ENCODE measurements at regions not wholly inside any gene's neighbourhood (a gene's known extent, or its start where the extent isn't known, plus 50 kb on each side); places are given as distances from the start of the nearest gene placed in this dataset.
"Not testable (repeated sequence)": the region's sequence is repeated elsewhere in the genome, so short reads cannot be mapped to it uniquely, and the experiment has no call there.

- no peak overlapping the region for H3K4me3 ChIP-seq (ENCODE audit: low read depth, low read length)
- no peaks in the 10 kb centered on the region for H3K36me3 ChIP-seq (ENCODE audit: control insufficient read depth, insufficient read depth, low read length)
- H3K27me3 ChIP-seq (ENCODE audit: control insufficient read depth, insufficient read depth, low read length), result no peaks in the 10 kb centered on the region
- H3K9ac ChIP-seq (ENCODE audit: low read depth, low read length), result no peak overlapping the region
- H3K9me3 ChIP-seq (ENCODE audit: control insufficient read depth, insufficient read depth, low read length), result no peaks in the 10 kb centered on the region
- no peaks in the 10 kb centered on the region for H3K4me1 ChIP-seq (ENCODE audit: control insufficient read depth, insufficient read depth, low read length)
Observed at GRCh38 chr6:92708270-92708669, 711.1 kb downstream of the EPHA7 start.

- no peaks in the 10 kb centered on the region for H3K27me3 ChIP-seq (ENCODE audit: control insufficient read depth, insufficient read depth, low read length)
- H3K9ac ChIP-seq (ENCODE audit: low read depth, low read length), result no peak overlapping the region
- no peaks in the 10 kb centered on the region for H3K36me3 ChIP-seq (ENCODE audit: control insufficient read depth, insufficient read depth, low read length)
- H3K9me3 ChIP-seq (ENCODE audit: control insufficient read depth, insufficient read depth, low read length), result no peaks in the 10 kb centered on the region
- no peaks in the 10 kb centered on the region for H3K4me1 ChIP-seq (ENCODE audit: control insufficient read depth, insufficient read depth, low read length)
- H3K4me3 ChIP-seq (ENCODE audit: low read depth, low read length), result no peak overlapping the region
Observed at GRCh38 chr6:92706976-92707375, 712.4 kb downstream of the EPHA7 start.

- Histone ChIP-seq H3K4me3 (ENCODE audit: low read depth, low read length) (no peak overlapping the region), H3K9ac (ENCODE audit: low read depth, low read length) (no peak overlapping the region), H3K36me3 (ENCODE audit: control insufficient read depth, insufficient read depth, low read length) (no peaks in the 10 kb centered on the region), H3K9me3 (ENCODE audit: control insufficient read depth, insufficient read depth, low read length) (no peaks in the 10 kb centered on the region), H3K4me1 (ENCODE audit: control insufficient read depth, insufficient read depth, low read length) (no peaks in the 10 kb centered on the region), H3K27me3 (ENCODE audit: control insufficient read depth, insufficient read depth, low read length) (no peaks in the 10 kb centered on the region)
Observed at GRCh38 chr6:92701425-92702096, 717.8 kb downstream of the EPHA7 start.

GRCh38 chr6:92700411-92700810 lies 718.9 kb downstream of the EPHA7 start:
- H3K36me3 ChIP-seq (ENCODE audit: control insufficient read depth, insufficient read depth, low read length), result no peaks in the 10 kb centered on the region
- no peaks in the 10 kb centered on the region for H3K9me3 ChIP-seq (ENCODE audit: control insufficient read depth, insufficient read depth, low read length)
- H3K9ac ChIP-seq (ENCODE audit: low read depth, low read length), result no peak overlapping the region
- no peaks in the 10 kb centered on the region for H3K4me1 ChIP-seq (ENCODE audit: control insufficient read depth, insufficient read depth, low read length)
- no peak overlapping the region for H3K4me3 ChIP-seq (ENCODE audit: low read depth, low read length)
- H3K27me3 ChIP-seq (ENCODE audit: control insufficient read depth, insufficient read depth, low read length), result no peaks in the 10 kb centered on the region

GRCh38 chr6:92690997-92691599 lies 728.3 kb downstream of the EPHA7 start:
- no peak overlapping the region for H3K4me3 ChIP-seq (ENCODE audit: low read depth, low read length)
- no peaks in the 10 kb centered on the region for H3K4me1 ChIP-seq (ENCODE audit: control insufficient read depth, insufficient read depth, low read length)
- H3K9ac ChIP-seq (ENCODE audit: low read depth, low read length), result no peak overlapping the region
- no peaks in the 10 kb centered on the region for H3K9me3 ChIP-seq (ENCODE audit: control insufficient read depth, insufficient read depth, low read length)
- no peaks in the 10 kb centered on the region for H3K27me3 ChIP-seq (ENCODE audit: control insufficient read depth, insufficient read depth, low read length)
- no peaks in the 10 kb centered on the region for H3K36me3 ChIP-seq (ENCODE audit: control insufficient read depth, insufficient read depth, low read length)

- no peaks in the 10 kb centered on the region for H3K9me3 ChIP-seq (ENCODE audit: control insufficient read depth, insufficient read depth, low read length)
- no peak overlapping the region for H3K9ac ChIP-seq (ENCODE audit: low read depth, low read length)
- no peak overlapping the region for H3K4me3 ChIP-seq (ENCODE audit: low read depth, low read length)
- H3K4me1 ChIP-seq (ENCODE audit: control insufficient read depth, insufficient read depth, low read length), result no peaks in the 10 kb centered on the region
- H3K36me3 ChIP-seq (ENCODE audit: control insufficient read depth, insufficient read depth, low read length), result no peaks in the 10 kb centered on the region
- H3K27me3 ChIP-seq (ENCODE audit: control insufficient read depth, insufficient read depth, low read length), result no peaks in the 10 kb centered on the region
Observed at GRCh38 chr6:92688342-92688741, 731.0 kb downstream of the EPHA7 start.

- H3K9me3 ChIP-seq (ENCODE audit: control insufficient read depth, insufficient read depth, low read length), result no peaks in the 10 kb centered on the region
- no peak overlapping the region for H3K9ac ChIP-seq (ENCODE audit: low read depth, low read length)
- H3K4me1 ChIP-seq (ENCODE audit: control insufficient read depth, insufficient read depth, low read length), result no peaks in the 10 kb centered on the region
- no peak overlapping the region for H3K4me3 ChIP-seq (ENCODE audit: low read depth, low read length)
- H3K36me3 ChIP-seq (ENCODE audit: control insufficient read depth, insufficient read depth, low read length), result no peaks in the 10 kb centered on the region
- H3K27me3 ChIP-seq (ENCODE audit: control insufficient read depth, insufficient read depth, low read length), result no peaks in the 10 kb centered on the region
Observed at GRCh38 chr6:92687278-92687677, 732.1 kb downstream of the EPHA7 start.

- Histone ChIP-seq H3K27me3 (ENCODE audit: control insufficient read depth, insufficient read depth, low read length) (no peaks in the 10 kb centered on the region), H3K36me3 (ENCODE audit: control insufficient read depth, insufficient read depth, low read length) (no peaks in the 10 kb centered on the region), H3K9ac (ENCODE audit: low read depth, low read length) (no peak overlapping the region), H3K4me3 (ENCODE audit: low read depth, low read length) (no peak overlapping the region), H3K4me1 (ENCODE audit: control insufficient read depth, insufficient read depth, low read length) (no peaks in the 10 kb centered on the region), H3K9me3 (ENCODE audit: control insufficient read depth, insufficient read depth, low read length) (no peaks in the 10 kb centered on the region)
Observed at GRCh38 chr6:92684386-92684785, 735.0 kb downstream of the EPHA7 start.

GRCh38 chr6:92683748-92684147 lies 735.6 kb downstream of the EPHA7 start:
- Histone ChIP-seq H3K9me3 (ENCODE audit: control insufficient read depth, insufficient read depth, low read length) (no peaks in the 10 kb centered on the region), H3K27me3 (ENCODE audit: control insufficient read depth, insufficient read depth, low read length) (no peaks in the 10 kb centered on the region), H3K36me3 (ENCODE audit: control insufficient read depth, insufficient read depth, low read length) (no peaks in the 10 kb centered on the region), H3K9ac (ENCODE audit: low read depth, low read length) (no peak overlapping the region), H3K4me3 (ENCODE audit: low read depth, low read length) (no peak overlapping the region), H3K4me1 (ENCODE audit: control insufficient read depth, insufficient read depth, low read length) (no peaks in the 10 kb centered on the region)

GRCh38 chr6:92682516-92683398 lies 736.6 kb downstream of the EPHA7 start:
- Histone ChIP-seq H3K9me3 (ENCODE audit: control insufficient read depth, insufficient read depth, low read length) (no peaks in the 10 kb centered on the region), H3K9ac (ENCODE audit: low read depth, low read length) (no peak overlapping the region), H3K27me3 (ENCODE audit: control insufficient read depth, insufficient read depth, low read length) (no peaks in the 10 kb centered on the region), H3K36me3 (ENCODE audit: control insufficient read depth, insufficient read depth, low read length) (no peaks in the 10 kb centered on the region), H3K4me3 (ENCODE audit: low read depth, low read length) (no peak overlapping the region), H3K4me1 (ENCODE audit: control insufficient read depth, insufficient read depth, low read length) (no peaks in the 10 kb centered on the region)

GRCh38 chr6:92681401-92681800 lies 738.0 kb downstream of the EPHA7 start:
- H3K9ac ChIP-seq (ENCODE audit: low read depth, low read length), result no peak overlapping the region
- no peaks in the 10 kb centered on the region for H3K9me3 ChIP-seq (ENCODE audit: control insufficient read depth, insufficient read depth, low read length)
- H3K4me1 ChIP-seq (ENCODE audit: control insufficient read depth, insufficient read depth, low read length), result no peaks in the 10 kb centered on the region
- H3K27me3 ChIP-seq (ENCODE audit: control insufficient read depth, insufficient read depth, low read length), result no peaks in the 10 kb centered on the region
- no peak overlapping the region for H3K4me3 ChIP-seq (ENCODE audit: low read depth, low read length)
- no peaks in the 10 kb centered on the region for H3K36me3 ChIP-seq (ENCODE audit: control insufficient read depth, insufficient read depth, low read length)

- H3K27me3 ChIP-seq (ENCODE audit: control insufficient read depth, insufficient read depth, low read length); H3K4me3 ChIP-seq (ENCODE audit: low read depth, low read length); H3K4me1 ChIP-seq (ENCODE audit: control insufficient read depth, insufficient read depth, low read length); H3K9ac ChIP-seq (ENCODE audit: low read depth, low read length); H3K36me3 ChIP-seq (ENCODE audit: control insufficient read depth, insufficient read depth, low read length); H3K9me3 ChIP-seq (ENCODE audit: control insufficient read depth, insufficient read depth, low read length): not testable (repeated sequence)
Observed at GRCh38 chr6:92671462-92671861, 747.9 kb downstream of the EPHA7 start.
